Heart left ventricle (tissue), 13 donors: ENCODE measurements at regions not wholly inside any gene's neighbourhood (a gene's known extent, or its start where the extent isn't known, plus 50 kb on each side); places are given as distances from the start of the nearest gene placed in this dataset.

Experiments used
- POLR2A ChIP-seq, 2 donors: fragments of 450-650 bp; IDR thresholded peaks; one replicate each; pipeline ENCODE4 v1.6.1; 2017; ENCODE audit warnings: antibody characterized with exemption in 2 of 2, mild to moderate bottlenecking in 2 of 2, moderate library complexity in 2 of 2
- TF ChIP-seq, protein P1 (sequence below), 12 donors: fragments of 200-600 bp; sonication (generic) in 4 of 12; IDR thresholded peaks; one replicate each; pipeline versions ENCODE4 v1.5.0 to v1.8.0; 2018 to 2022; ENCODE audit warnings: antibody characterized with exemption in 12 of 12, mild to moderate bottlenecking in 5 of 12
- donor health status: ischemic (EF 13 %, LVEDD 7.1; RV severe dilation, severe dysfunction).
- donor health status: DM: no; HTN: yes; CAD: no.
- donor health status: DM: no; HTN: no; CAD: no.
- donor health status: ischemic (EF 25% LVEDD 6.9; RV normal size, moderate dysfunction).
- donor health status: ischemic (EF 25% LVEDD 5.7; RV mildly dilated, moderate dysfunction).
- donor health status: ischemic (EF 35%, LVEDD 5.7; RV mildly dilated, moderate dysfunction).
- donor health status: nonischemic (EF 11% LVEDD 7.7; RV severe dilation, severe dysfunction).
- donor health status: DM: yes; HTN: yes; CAD: no.
- donor health status: PGD.
- donor health status: ischemic (EF 29% LVEDD 5.4; RV normal size, mild dysfunction).
- donor health status: nonischemic (EF 23%, LVEDD 6.1; RV moderate dilation, normal function).

DNA sequence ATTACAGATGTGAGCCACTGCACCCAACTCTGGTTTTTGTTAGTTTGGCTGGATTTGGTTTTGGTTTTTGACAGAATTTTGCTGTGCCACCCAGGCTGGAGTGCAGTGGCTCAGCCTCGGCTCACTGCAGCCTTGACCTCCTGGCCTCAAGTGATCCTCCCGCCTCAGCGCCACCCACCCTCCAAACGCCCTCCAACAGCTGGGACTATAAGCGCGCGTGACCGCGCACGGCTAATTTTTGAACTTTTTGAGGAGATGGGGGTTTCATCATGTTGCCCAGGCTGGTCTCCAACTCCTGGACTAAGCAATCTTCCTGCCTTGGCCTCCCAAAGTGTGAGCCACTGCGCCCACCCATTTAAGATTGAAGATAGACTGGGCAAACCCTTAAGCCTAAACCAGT lies 84.4 kb upstream of the RPRML start:
- TF ChIP-seq, protein P1, sequence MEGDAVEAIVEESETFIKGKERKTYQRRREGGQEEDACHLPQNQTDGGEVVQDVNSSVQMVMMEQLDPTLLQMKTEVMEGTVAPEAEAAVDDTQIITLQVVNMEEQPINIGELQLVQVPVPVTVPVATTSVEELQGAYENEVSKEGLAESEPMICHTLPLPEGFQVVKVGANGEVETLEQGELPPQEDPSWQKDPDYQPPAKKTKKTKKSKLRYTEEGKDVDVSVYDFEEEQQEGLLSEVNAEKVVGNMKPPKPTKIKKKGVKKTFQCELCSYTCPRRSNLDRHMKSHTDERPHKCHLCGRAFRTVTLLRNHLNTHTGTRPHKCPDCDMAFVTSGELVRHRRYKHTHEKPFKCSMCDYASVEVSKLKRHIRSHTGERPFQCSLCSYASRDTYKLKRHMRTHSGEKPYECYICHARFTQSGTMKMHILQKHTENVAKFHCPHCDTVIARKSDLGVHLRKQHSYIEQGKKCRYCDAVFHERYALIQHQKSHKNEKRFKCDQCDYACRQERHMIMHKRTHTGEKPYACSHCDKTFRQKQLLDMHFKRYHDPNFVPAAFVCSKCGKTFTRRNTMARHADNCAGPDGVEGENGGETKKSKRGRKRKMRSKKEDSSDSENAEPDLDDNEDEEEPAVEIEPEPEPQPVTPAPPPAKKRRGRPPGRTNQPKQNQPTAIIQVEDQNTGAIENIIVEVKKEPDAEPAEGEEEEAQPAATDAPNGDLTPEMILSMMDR (IDR thresholded peaks at IDR 0.05), result no peak
- no peak for TF ChIP-seq POLR2A (IDR thresholded peaks at IDR 0.05)
